DND-41 (cell line): ENCODE measurements at regions not wholly inside any gene's neighbourhood (a gene's known extent, or its start where the extent isn't known, plus 50 kb on each side); places are given as distances from the start of the nearest gene placed in this dataset.

Experiments
- EZH2 ChIP-seq: IDR thresholded peaks from 3 replicates; pipeline ENCODE4 v1.6.1; 2012; ENCODE audit warnings: borderline replicate concordance, low read depth, mild to moderate bottlenecking, moderate library complexity, low read length, inconsistent platforms; ENCODE audit not compliant: severe bottlenecking
- TF ChIP-seq, protein P1 (sequence below): IDR thresholded peaks from 2 replicates; pipeline ENCODE4 v1.5.1; 2012; ENCODE audit warnings: borderline replicate concordance, low read length, moderate library complexity, mild to moderate bottlenecking; ENCODE audit not compliant: poor library complexity, severe bottlenecking; ENCODE audit errors: extremely low read depth

DNA sequence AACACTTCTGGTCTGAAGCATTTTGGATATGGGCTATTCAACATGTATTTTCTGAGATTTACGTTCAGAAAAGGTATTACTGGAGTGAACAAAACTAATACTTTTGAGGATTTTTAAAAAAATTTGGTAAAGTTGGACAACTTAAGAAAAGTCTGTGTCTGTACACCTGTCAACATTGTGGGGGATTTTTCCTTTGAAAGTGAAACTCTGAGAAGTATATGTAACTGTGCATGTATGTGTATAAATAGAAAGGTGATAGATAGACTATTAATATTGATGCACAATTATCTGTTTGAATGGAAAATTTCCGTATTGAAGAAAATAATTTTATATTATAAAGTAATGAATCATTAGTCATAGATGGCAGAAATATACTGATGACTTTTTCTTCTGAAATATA is 312.8 kb upstream of the MDGA2 start:
- TF ChIP-seq, protein P1, sequence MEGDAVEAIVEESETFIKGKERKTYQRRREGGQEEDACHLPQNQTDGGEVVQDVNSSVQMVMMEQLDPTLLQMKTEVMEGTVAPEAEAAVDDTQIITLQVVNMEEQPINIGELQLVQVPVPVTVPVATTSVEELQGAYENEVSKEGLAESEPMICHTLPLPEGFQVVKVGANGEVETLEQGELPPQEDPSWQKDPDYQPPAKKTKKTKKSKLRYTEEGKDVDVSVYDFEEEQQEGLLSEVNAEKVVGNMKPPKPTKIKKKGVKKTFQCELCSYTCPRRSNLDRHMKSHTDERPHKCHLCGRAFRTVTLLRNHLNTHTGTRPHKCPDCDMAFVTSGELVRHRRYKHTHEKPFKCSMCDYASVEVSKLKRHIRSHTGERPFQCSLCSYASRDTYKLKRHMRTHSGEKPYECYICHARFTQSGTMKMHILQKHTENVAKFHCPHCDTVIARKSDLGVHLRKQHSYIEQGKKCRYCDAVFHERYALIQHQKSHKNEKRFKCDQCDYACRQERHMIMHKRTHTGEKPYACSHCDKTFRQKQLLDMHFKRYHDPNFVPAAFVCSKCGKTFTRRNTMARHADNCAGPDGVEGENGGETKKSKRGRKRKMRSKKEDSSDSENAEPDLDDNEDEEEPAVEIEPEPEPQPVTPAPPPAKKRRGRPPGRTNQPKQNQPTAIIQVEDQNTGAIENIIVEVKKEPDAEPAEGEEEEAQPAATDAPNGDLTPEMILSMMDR: no peak
- TF ChIP-seq EZH2: no peak
